ENCODE measurements at regions not wholly inside any gene's neighbourhood (a gene's known extent, or its start where the extent isn't known, plus 50 kb on each side); places are given as distances from the start of the nearest gene placed in this dataset.

DNA sequence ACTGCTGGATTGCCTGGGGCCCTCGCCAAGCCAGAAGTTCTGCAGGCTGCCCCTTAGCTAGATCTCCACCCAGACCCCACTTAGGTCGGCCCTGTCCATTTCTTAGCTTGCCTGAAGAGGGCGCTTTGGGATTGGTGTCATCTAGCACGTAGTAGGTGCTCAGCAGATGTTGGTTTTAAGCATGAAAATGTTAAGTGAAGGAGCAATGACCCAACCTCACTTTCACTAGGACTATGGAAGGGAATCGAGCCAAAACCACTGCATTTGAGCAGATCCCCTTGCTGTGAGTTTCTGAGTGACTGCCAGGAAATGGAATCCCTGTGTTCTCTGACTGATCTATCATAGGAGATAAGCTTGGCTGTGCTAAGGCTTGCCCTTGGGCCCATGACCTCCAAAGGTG, 131.7 kb upstream of the EEPD1 start:
- H3K4me1 Mint-ChIP-seq (ENCODE audit: low read depth): no peaks in the 10 kb centered on the region
- H3K9me3 Mint-ChIP-seq (ENCODE audit: low read depth): no peaks in the 10 kb centered on the region
- DNase-seq (ENCODE audit: low spot score, unreplicated experiment): no peak
- H3K36me3 Mint-ChIP-seq (ENCODE audit: insufficient read depth): no peaks in the 10 kb centered on the region
- no peak overlapping the region for H3K4me3 Mint-ChIP-seq (ENCODE audit: low read depth)
- no peak overlapping the region for H3K27ac Mint-ChIP-seq
- TF ChIP-seq, protein P1, sequence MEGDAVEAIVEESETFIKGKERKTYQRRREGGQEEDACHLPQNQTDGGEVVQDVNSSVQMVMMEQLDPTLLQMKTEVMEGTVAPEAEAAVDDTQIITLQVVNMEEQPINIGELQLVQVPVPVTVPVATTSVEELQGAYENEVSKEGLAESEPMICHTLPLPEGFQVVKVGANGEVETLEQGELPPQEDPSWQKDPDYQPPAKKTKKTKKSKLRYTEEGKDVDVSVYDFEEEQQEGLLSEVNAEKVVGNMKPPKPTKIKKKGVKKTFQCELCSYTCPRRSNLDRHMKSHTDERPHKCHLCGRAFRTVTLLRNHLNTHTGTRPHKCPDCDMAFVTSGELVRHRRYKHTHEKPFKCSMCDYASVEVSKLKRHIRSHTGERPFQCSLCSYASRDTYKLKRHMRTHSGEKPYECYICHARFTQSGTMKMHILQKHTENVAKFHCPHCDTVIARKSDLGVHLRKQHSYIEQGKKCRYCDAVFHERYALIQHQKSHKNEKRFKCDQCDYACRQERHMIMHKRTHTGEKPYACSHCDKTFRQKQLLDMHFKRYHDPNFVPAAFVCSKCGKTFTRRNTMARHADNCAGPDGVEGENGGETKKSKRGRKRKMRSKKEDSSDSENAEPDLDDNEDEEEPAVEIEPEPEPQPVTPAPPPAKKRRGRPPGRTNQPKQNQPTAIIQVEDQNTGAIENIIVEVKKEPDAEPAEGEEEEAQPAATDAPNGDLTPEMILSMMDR (IDR thresholded peaks at IDR 0.05; ENCODE audit: unreplicated experiment): peak; percentile 29
- H3K27me3 Mint-ChIP-seq: no peaks in the 10 kb centered on the region

DNA sequence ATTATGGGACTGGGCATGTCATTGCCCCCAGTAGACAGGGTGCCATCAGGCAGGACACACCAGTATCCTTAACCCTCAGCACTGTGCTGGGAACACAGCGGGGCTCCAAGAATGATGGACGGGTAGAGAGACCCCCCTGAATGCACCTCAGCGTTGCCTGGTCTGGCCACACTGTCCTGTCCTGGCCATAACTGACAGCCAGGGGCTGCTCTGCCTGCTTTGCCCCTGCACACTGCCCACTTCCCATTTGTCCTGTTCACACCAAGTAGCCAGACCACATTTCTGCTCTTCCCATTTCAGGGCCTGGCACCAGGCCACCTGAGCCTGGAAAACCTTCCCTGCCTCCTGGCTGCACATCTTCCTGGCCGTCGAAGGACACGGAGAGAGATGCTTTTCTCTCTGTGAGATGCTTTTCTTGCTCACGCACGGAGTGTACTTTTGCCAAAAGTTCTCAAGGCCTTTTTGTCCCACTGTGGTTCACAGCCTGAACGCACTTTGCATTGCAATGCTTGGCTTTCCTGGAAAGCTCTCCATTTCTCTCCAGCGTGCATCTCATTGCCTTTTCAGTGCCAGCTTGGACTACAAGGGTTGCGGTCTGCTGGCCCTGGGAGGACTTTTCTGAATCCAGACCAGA, 131.0 kb upstream of the EEPD1 start:
- no peaks in the 10 kb centered on the region for H3K36me3 Mint-ChIP-seq (ENCODE audit: insufficient read depth)
- H3K4me1 Mint-ChIP-seq (ENCODE audit: low read depth): no peaks in the 10 kb centered on the region
- H3K27ac Mint-ChIP-seq: no peak overlapping the region
- no peak for DNase-seq (ENCODE audit: low spot score, unreplicated experiment)
- TF ChIP-seq, protein P1 (IDR thresholded peaks at IDR 0.05; ENCODE audit: unreplicated experiment): no peak
- no peak overlapping the region for H3K4me3 Mint-ChIP-seq (ENCODE audit: low read depth)
- no peaks in the 10 kb centered on the region for H3K27me3 Mint-ChIP-seq
- no peaks in the 10 kb centered on the region for H3K9me3 Mint-ChIP-seq (ENCODE audit: low read depth)

DNA sequence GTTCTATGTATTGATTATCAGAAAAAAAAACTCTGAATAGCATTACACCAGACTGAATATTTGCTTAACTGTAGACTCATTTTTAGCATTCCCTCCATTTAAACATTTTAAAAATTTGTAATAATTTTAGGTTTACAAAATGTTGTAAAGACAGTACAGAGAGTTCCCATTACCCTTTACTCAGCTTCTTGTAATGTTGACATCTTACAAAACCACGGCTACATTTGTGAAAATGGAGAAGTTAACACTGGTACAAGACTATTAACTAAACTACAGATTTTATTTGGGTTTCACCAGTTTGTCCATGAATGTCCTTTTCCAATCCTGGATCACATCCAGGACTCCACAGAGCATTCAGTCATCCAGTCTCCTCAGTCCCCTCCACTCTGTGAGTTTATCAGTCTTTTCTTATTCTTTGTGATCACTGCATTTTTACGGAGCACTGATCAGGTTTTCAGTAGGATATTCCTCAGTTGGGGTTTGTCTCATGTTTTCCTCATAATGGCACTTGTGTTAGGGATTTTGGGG, 130.0 kb upstream of the EEPD1 start:
- Mint-ChIP-seq H3K27ac (no peak overlapping the region), H3K27me3 (no peaks in the 10 kb centered on the region), H3K36me3 (ENCODE audit: insufficient read depth) (no peaks in the 10 kb centered on the region), H3K4me3 (ENCODE audit: low read depth) (no peak overlapping the region), H3K9me3 (ENCODE audit: low read depth) (no peaks in the 10 kb centered on the region), H3K4me1 (ENCODE audit: low read depth) (no peaks in the 10 kb centered on the region)
- TF ChIP-seq, protein P1 (IDR thresholded peaks at IDR 0.05; ENCODE audit: unreplicated experiment): no peak
- DNase-seq (ENCODE audit: low spot score, unreplicated experiment): no peak

DNA sequence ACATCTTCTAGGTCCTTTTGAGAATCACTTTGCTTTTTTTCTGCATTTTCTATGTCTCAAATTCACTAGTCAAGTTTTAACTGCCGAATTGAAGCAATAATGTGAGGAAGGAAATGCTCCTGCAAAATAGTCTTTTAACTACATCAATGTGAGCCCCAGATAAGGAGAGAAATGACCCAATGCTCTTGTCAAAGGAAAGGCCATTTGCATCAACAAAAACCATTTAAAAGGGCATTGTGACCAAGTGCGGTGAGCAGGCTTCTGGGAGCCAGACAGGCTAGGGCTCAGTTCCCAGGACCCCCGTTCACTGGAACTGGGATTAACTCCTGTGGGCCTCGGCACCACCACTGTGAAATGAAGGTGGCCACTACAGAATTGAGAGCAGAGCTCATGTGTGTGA, 127.9 kb upstream of the EEPD1 start:
- TF ChIP-seq, protein P1 (IDR thresholded peaks at IDR 0.05; ENCODE audit: unreplicated experiment): no peak
- no peaks in the 10 kb centered on the region for H3K36me3 Mint-ChIP-seq (ENCODE audit: insufficient read depth)
- DNase-seq (ENCODE audit: low spot score, unreplicated experiment): no peak
- H3K9me3 Mint-ChIP-seq (ENCODE audit: low read depth): no peaks in the 10 kb centered on the region
- H3K4me3 Mint-ChIP-seq (ENCODE audit: low read depth): no peak overlapping the region
- no peaks in the 10 kb centered on the region for H3K27me3 Mint-ChIP-seq
- no peak overlapping the region for H3K27ac Mint-ChIP-seq
- peaks cover 2% of the 10 kb centered on the region for H3K4me1 Mint-ChIP-seq (ENCODE audit: low read depth)

DNA sequence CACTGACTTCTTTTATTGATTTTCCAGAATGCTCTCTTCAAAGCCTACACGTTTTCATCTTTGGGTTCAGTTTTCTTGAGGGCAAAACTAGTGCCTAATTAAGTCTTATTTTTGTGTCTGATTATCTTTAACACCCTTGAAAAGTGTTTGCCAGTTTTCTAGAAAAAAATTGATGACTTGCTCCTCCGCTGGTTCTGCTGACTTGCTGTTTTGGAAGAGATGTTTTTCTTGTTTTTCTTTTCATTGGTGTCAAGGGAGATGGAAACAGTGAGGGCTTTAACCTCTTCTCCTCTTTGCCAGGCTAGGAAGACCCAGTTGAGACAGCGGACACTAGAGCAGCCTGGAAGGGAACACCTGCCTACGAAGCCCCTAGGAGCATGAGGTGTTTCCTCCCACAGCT, 123.7 kb upstream of the EEPD1 start:
- TF ChIP-seq, protein P1 (IDR thresholded peaks at IDR 0.05; ENCODE audit: unreplicated experiment): no peak
- no peak for DNase-seq (ENCODE audit: low spot score, unreplicated experiment)
- Mint-ChIP-seq H3K9me3 (ENCODE audit: low read depth) (no peaks in the 10 kb centered on the region), H3K4me1 (ENCODE audit: low read depth) (peaks cover 2% of the 10 kb centered on the region), H3K36me3 (ENCODE audit: insufficient read depth) (no peaks in the 10 kb centered on the region), H3K27ac (no peak overlapping the region), H3K4me3 (ENCODE audit: low read depth) (no peak overlapping the region), H3K27me3 (peaks cover 13% of the 10 kb centered on the region)

All from progenitor cell of endocrine pancreas (in vitro differentiated cells).